ENCODE measurements at regions not wholly inside any gene's neighbourhood (a gene's known extent, or its start where the extent isn't known, plus 50 kb on each side); places are given as distances from the start of the nearest gene placed in this dataset.

DNA sequence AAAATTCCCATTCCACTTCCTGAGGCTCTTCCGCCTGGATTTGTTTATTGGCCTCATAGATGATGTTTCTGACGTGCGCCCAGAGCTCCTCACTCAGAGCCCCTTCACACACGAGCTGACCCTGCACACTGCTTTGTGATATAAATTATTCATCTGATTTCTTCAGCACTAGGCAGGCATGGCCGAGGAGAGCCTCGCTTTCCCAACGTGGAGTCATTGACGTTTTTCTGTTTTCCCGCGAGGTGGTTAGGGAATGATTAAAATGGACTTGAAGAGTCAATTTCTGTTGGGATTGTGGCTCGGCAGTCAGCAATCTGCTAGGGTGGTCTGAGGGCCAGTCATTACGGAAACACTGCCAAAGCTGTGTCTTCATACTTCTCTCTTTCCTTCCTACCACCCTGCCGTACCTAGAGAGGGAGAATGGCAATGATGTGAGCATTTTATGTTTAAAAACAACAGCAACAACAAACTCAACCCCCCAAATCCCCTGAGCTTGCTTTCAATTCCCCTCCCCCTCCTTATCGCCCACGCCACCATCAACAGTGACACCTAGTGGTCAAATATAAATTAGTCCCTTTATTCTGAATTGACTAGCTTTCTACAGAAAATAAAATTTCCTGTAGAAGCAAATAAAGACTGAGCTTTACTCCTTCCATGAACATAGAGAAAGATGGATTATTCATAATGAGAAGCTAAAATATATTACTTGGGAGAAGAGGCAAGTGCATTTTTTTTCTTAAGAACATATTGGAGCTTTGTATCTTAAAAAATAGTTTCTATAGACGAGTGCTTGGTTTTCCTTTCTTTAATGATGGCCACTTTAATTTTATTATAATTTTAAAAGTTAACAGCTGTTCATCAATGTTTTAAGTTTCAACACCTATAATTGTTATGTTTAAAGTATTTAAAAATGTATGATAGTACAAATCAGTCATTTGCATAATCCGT, 285.1 kb downstream of the MTX2 start:
- H3K36me3 ChIP-seq: no peaks in the 10 kb centered on the region
- in situ Hi-C loops (cut with MboI; ENCODE audit: low sequenced_read_pairs in 4 of 4) (loop anchor here (5.0 to 10.0 kb wide), 4 partner anchors 100 to 427 kb away; partner anchors contain the start of gene HOXD8 (in 2 of the 4)), intact Hi-C loops (cut with DNase I; ENCODE audit: low total_unique reads) (loop anchor here (1.0 to 10.0 kb wide), 6 partner anchors 83 to 426 kb away; partner anchors contain the start of genes HOXD8 and MTX2)
- H3K27me3 ChIP-seq: no peaks in the 10 kb centered on the region
- H3K4me3 ChIP-seq: peak overlapping the region; percentile 57 to 65 (median 62)
- no peaks in the 10 kb centered on the region for H3K9me3 ChIP-seq
- H3K4me1 ChIP-seq: peaks cover 6 to 11% of the 10 kb centered on the region in 2 donors
- H3K27ac ChIP-seq: peak overlapping the region; percentile 55 to 69 (median 61)
- DNase-seq (no peak), ATAC-seq (peak; percentile 64 to 76)
- TF ChIP-seq POLR2A (IDR thresholded peaks at IDR 0.05): no peak
- TF ChIP-seq, protein P1, sequence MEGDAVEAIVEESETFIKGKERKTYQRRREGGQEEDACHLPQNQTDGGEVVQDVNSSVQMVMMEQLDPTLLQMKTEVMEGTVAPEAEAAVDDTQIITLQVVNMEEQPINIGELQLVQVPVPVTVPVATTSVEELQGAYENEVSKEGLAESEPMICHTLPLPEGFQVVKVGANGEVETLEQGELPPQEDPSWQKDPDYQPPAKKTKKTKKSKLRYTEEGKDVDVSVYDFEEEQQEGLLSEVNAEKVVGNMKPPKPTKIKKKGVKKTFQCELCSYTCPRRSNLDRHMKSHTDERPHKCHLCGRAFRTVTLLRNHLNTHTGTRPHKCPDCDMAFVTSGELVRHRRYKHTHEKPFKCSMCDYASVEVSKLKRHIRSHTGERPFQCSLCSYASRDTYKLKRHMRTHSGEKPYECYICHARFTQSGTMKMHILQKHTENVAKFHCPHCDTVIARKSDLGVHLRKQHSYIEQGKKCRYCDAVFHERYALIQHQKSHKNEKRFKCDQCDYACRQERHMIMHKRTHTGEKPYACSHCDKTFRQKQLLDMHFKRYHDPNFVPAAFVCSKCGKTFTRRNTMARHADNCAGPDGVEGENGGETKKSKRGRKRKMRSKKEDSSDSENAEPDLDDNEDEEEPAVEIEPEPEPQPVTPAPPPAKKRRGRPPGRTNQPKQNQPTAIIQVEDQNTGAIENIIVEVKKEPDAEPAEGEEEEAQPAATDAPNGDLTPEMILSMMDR (IDR thresholded peaks at IDR 0.05 in 4 of 5, conservative IDR thresholded peaks at IDR 0.05 in 1 of 5): peak; percentile 61 to 84 (median 70)

DNA sequence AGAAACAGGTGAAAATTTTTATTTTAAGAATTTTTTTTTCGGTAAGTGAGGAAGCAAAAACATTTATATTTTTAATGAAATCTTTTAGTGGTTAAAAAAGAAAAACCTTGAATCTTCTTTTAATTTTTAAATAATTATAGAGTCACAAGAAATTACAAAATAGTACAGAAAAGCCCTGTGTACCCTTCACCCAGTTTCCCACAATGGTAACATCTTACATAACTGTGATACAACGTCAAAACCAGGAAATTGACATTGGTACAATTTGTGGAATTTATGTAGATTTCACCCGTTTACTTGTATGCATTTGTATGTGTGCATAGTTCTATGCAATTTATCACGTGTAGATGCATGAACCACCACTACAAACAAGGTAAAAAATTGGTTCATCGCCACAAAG, 285.9 kb downstream of the MTX2 start:
- ATAC-seq: no peak
- DNase-seq: no peak
- Histone ChIP-seq H3K4me1 (peaks cover 6 to 11% of the 10 kb centered on the region in 2 donors), H3K36me3 (no peaks in the 10 kb centered on the region), H3K9me3 (no peaks in the 10 kb centered on the region), H3K27ac (no peak overlapping the region), H3K27me3 (no peaks in the 10 kb centered on the region), H3K4me3 (no peak overlapping the region)
- TF ChIP-seq POLR2A (IDR thresholded peaks at IDR 0.05): no peak
- TF ChIP-seq, protein P1 (IDR thresholded peaks at IDR 0.05 in 4 of 5, conservative IDR thresholded peaks at IDR 0.05 in 1 of 5): no peak
- in situ Hi-C loops (cut with MboI; ENCODE audit: low sequenced_read_pairs in 4 of 4) (loop anchor here in 3 of 4 donors (5.0 to 10.0 kb wide), 3 partner anchors 100 to 413 kb away; no protein-coding TSS in a partner anchor), intact Hi-C loops (cut with DNase I; ENCODE audit: low total_unique reads) (loop anchor here (2.0 to 10.0 kb wide), 4 partner anchors 100 to 426 kb away; partner anchors contain the start of genes HOXD8 and MTX2)

GRCh38 chr2:176555781-176556180, 286.5 kb downstream of the MTX2 start:
- in situ Hi-C loops (cut with MboI; ENCODE audit: low sequenced_read_pairs in 4 of 4) (loop anchor here in 3 of 4 donors (5.0 to 10.0 kb wide), 3 partner anchors 101 to 413 kb away; no protein-coding TSS in a partner anchor), intact Hi-C loops (cut with DNase I; ENCODE audit: low total_unique reads) (loop anchor here (2.0 to 10.0 kb wide), 4 partner anchors 101 to 427 kb away; partner anchors contain the start of genes HOXD8 and MTX2)
- Histone ChIP-seq H3K4me1 (peaks cover 6 to 11% of the 10 kb centered on the region in 2 donors), H3K4me3 (no peak overlapping the region), H3K27ac (no peak overlapping the region), H3K27me3 (no peaks in the 10 kb centered on the region), H3K36me3 (no peaks in the 10 kb centered on the region), H3K9me3 (no peaks in the 10 kb centered on the region)
- no peak for TF ChIP-seq POLR2A (IDR thresholded peaks at IDR 0.05)
- TF ChIP-seq, protein P1 (IDR thresholded peaks at IDR 0.05 in 4 of 5, conservative IDR thresholded peaks at IDR 0.05 in 1 of 5): no peak
- DNase-seq (no peak), ATAC-seq (no peak)

- Histone ChIP-seq H3K4me3 (no peak overlapping the region), H3K36me3 (no peaks in the 10 kb centered on the region), H3K27ac (no peak overlapping the region), H3K27me3 (no peaks in the 10 kb centered on the region), H3K4me1 (peaks cover 6 to 11% of the 10 kb centered on the region in 2 donors), H3K9me3 (no peaks in the 10 kb centered on the region)
- intact Hi-C loops (cut with DNase I; ENCODE audit: low total_unique reads) (loop anchor here (10.0 kb wide), 2 partner anchors 258 to 292 kb away; partner anchors contain the start of gene MTX2), in situ Hi-C loops (cut with MboI; ENCODE audit: low sequenced_read_pairs in 4 of 4) (loop anchor here in 3 of 4 donors (5.0 to 10.0 kb wide), 3 partner anchors 102 to 414 kb away; no protein-coding TSS in a partner anchor)
- ATAC-seq: no peak
- no peak for DNase-seq
- TF ChIP-seq, protein P1 (IDR thresholded peaks at IDR 0.05 in 4 of 5, conservative IDR thresholded peaks at IDR 0.05 in 1 of 5): no peak
- no peak for TF ChIP-seq POLR2A (IDR thresholded peaks at IDR 0.05)
Measured at GRCh38 chr2:176556373-176556772, 287.1 kb downstream of the MTX2 start.
